ENCODE measurements at regions not wholly inside any gene's neighbourhood (a gene's known extent, or its start where the extent isn't known, plus 50 kb on each side); places are given as distances from the start of the nearest gene placed in this dataset.

DNA sequence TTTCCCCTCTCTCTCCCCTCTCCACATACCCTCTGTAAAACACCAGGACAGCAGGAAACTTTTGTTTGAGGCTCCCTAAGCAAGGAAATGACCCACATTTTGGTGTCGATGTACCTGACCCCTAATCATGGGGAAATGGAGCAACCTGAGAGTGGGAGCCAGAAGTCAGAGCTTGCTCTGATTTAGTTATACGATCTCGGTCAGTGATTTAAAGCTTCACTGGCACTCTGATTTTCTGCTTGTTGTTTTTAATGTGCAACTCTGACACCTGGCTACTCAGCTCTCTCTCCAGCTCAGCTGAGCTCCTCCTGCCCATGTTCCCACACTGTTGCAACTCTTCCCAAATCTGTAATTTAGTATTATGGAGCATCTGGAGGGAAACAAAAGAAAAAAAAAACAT lies 408.6 kb downstream of the ADAM29 start:
- H3K36me3 ChIP-seq (ENCODE audit: insufficient read depth, low read length): no peaks in the 10 kb centered on the region
- H3K9me3 ChIP-seq (ENCODE audit: low read length): no peaks in the 10 kb centered on the region
- CTCF ChIA-PET (ENCODE audit: unreplicated experiment): no interaction called here
- H3K4me3 ChIP-seq (ENCODE audit: low read depth, low read length, poor library complexity, severe bottlenecking): no peak overlapping the region
- peak overlapping the region; percentile 34; the same call in 1 of the 2 replicates for H2AFZ ChIP-seq (ENCODE audit: low read length)
- BruUV-seq (replicated peaks): no TSS peak
- H3K27ac ChIP-seq (ENCODE audit: low read depth, low read length, poor library complexity, severe bottlenecking): no peak overlapping the region
- no peak for TF ChIP-seq EZH2phosphoT487 (IDR thresholded peaks at IDR 0.05; ENCODE audit: borderline replicate concordance, low read depth, low read length)
- TF ChIP-seq, protein P1, sequence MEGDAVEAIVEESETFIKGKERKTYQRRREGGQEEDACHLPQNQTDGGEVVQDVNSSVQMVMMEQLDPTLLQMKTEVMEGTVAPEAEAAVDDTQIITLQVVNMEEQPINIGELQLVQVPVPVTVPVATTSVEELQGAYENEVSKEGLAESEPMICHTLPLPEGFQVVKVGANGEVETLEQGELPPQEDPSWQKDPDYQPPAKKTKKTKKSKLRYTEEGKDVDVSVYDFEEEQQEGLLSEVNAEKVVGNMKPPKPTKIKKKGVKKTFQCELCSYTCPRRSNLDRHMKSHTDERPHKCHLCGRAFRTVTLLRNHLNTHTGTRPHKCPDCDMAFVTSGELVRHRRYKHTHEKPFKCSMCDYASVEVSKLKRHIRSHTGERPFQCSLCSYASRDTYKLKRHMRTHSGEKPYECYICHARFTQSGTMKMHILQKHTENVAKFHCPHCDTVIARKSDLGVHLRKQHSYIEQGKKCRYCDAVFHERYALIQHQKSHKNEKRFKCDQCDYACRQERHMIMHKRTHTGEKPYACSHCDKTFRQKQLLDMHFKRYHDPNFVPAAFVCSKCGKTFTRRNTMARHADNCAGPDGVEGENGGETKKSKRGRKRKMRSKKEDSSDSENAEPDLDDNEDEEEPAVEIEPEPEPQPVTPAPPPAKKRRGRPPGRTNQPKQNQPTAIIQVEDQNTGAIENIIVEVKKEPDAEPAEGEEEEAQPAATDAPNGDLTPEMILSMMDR (conservative IDR thresholded peaks at IDR 0.05; ENCODE audit: low read length): no peak
- POLR2A ChIA-PET: interaction anchor here (0.6 to 1.7 kb wide), 4 partner anchors 10 to 460 kb away, joined by 3 to 6 read pairs (median 4); no protein-coding TSS in a partner anchor
- H3K4me1 ChIP-seq (ENCODE audit: insufficient read depth, low read length, poor library complexity, severe bottlenecking): no peaks in the 10 kb centered on the region
- no peaks in the 10 kb centered on the region for H3K79me2 ChIP-seq (ENCODE audit: insufficient read depth, low read depth, low read length)
- intact Hi-C loops (cut with micrococcal nuclease; ENCODE audit: unreplicated experiment): no loop called here
- no peak overlapping the region for H3K4me2 ChIP-seq (ENCODE audit: low read length)
- H4K20me1 ChIP-seq (ENCODE audit: insufficient read depth, low read length): no peaks in the 10 kb centered on the region
- no peak for DNase-seq (ENCODE audit: low spot score)
- H3K9me2 ChIP-seq (ENCODE audit: insufficient read depth, low read length): no peaks in the 10 kb centered on the region

- TF ChIP-seq EZH2phosphoT487 (IDR thresholded peaks at IDR 0.05; ENCODE audit: borderline replicate concordance, low read depth, low read length): no peak
- TF ChIP-seq, protein P1 (conservative IDR thresholded peaks at IDR 0.05; ENCODE audit: low read length): no peak
- BruUV-seq (replicated peaks): no TSS peak
- CTCF ChIA-PET (ENCODE audit: unreplicated experiment): no interaction called here
- DNase-seq (ENCODE audit: low spot score): no peak
- no peak overlapping the region for H3K4me2 ChIP-seq (ENCODE audit: low read length)
- intact Hi-C loops (cut with micrococcal nuclease; ENCODE audit: unreplicated experiment): no loop called here
- H3K79me2 ChIP-seq (ENCODE audit: insufficient read depth, low read depth, low read length): no peaks in the 10 kb centered on the region
- no peaks in the 10 kb centered on the region for H3K9me3 ChIP-seq (ENCODE audit: low read length)
- no peaks in the 10 kb centered on the region for H3K9me2 ChIP-seq (ENCODE audit: insufficient read depth, low read length)
- H3K27ac ChIP-seq (ENCODE audit: low read depth, low read length, poor library complexity, severe bottlenecking): no peak overlapping the region
- H3K4me1 ChIP-seq (ENCODE audit: insufficient read depth, low read length, poor library complexity, severe bottlenecking): no peaks in the 10 kb centered on the region
- H4K20me1 ChIP-seq (ENCODE audit: insufficient read depth, low read length): no peaks in the 10 kb centered on the region
- H3K4me3 ChIP-seq (ENCODE audit: low read depth, low read length, poor library complexity, severe bottlenecking): no peak overlapping the region
- H3K36me3 ChIP-seq (ENCODE audit: insufficient read depth, low read length): no peaks in the 10 kb centered on the region
- POLR2A ChIA-PET: interaction anchor here (0.7 kb wide), 2 partner anchors 9 to 21 kb away, joined by 4 to 5 read pairs; no protein-coding TSS in a partner anchor
- no peak overlapping the region for H2AFZ ChIP-seq (ENCODE audit: low read length)
These were observed 412.1 kb downstream of the ADAM29 start for GRCh38 chr4:175330236-175330635.

DNA sequence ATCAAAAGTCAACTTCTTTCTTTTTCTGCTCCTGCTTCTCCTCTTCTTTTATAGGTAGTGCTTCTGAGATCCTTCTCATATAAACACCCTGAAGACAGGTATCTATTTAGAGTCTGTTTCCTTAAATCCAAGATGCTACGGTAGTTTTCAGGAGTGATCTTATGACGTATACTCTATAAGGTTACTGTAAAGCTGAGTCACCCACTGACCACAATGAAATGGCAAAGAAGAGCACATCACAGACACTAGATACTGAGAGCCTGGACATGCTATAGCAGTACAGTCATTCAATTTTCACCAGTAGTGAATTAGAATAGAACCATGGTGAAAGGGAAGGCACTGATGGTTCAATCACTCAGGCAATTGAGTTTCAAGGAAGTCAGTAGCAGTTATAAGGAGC lies 412.5 kb downstream of the ADAM29 start:
- ChIA-PET CTCF (ENCODE audit: unreplicated experiment) (no interaction called here), POLR2A (no interaction called here)
- Histone ChIP-seq H3K9me3 (ENCODE audit: low read length) (no peaks in the 10 kb centered on the region), H3K27ac (ENCODE audit: low read depth, low read length, poor library complexity, severe bottlenecking) (no peak overlapping the region), H3K36me3 (ENCODE audit: insufficient read depth, low read length) (no peaks in the 10 kb centered on the region), H4K20me1 (ENCODE audit: insufficient read depth, low read length) (no peaks in the 10 kb centered on the region), H3K4me3 (ENCODE audit: low read depth, low read length, poor library complexity, severe bottlenecking) (no peak overlapping the region), H3K4me2 (ENCODE audit: low read length) (no peak overlapping the region), H3K79me2 (ENCODE audit: insufficient read depth, low read depth, low read length) (no peaks in the 10 kb centered on the region), H3K4me1 (ENCODE audit: insufficient read depth, low read length, poor library complexity, severe bottlenecking) (no peaks in the 10 kb centered on the region), H2AFZ (ENCODE audit: low read length) (no peak overlapping the region), H3K9me2 (ENCODE audit: insufficient read depth, low read length) (no peaks in the 10 kb centered on the region)
- TF ChIP-seq, protein P1 (conservative IDR thresholded peaks at IDR 0.05; ENCODE audit: low read length): no peak
- TF ChIP-seq EZH2phosphoT487 (IDR thresholded peaks at IDR 0.05; ENCODE audit: borderline replicate concordance, low read depth, low read length): no peak
- BruUV-seq (replicated peaks): no TSS peak
- no peak for DNase-seq (ENCODE audit: low spot score)
- intact Hi-C loops (cut with micrococcal nuclease; ENCODE audit: unreplicated experiment): no loop called here

Data from OCI-LY7 (cell line).